ENCODE measurements at regions not wholly inside any gene's neighbourhood (a gene's known extent, or its start where the extent isn't known, plus 50 kb on each side); places are given as distances from the start of the nearest gene placed in this dataset.

DNA sequence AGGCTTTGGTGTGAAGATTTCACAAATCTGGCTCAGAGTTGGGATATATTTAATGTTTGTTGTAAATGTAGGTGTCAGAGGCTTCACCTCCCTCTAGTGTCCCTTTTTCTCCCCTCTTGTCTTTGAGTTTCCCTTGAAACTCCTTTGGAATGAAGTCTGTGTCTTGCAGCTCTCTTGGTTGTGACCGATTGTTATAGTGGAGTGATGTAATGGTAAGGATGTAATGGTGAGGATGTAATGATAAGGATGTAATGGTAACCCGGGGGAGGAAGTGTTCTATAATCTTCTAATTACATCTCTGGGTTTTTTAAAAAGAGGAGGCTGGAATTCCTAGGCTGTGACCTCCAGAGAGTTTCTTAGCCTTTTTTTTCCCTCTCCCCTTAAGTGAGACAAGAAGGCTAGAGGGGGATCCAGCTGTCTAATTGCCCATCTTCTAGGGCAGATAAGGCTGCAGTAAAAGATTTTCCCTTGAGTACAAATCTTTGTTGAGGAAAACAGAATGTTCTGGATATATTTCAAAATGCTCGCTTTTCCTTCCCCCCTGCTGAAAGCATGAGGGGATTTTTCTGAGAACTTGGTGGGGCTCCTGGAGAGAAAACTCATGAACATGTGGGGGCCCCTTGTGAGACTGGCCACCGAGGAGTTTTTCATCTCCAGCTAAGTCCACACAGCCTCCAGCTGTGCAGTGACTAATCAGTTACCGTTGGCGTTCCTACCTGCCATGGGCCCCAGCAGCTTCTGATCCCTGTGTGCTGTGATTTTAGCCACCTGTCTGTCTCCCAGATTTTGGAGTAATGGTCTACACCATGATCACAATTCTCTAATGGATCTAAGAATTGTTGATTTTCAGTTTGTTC lies 156.7 kb upstream of the PMEPA1 start:
- Mint-ChIP-seq H3K4me3 (no peak overlapping the region), H3K9me3 (no peaks in the 10 kb centered on the region), H3K36me3 (no peaks in the 10 kb centered on the region), H3K27me3 (peaks cover 17 to 47% of the 10 kb centered on the region in 2 donors), H3K27ac (no peak overlapping the region), H3K4me1 (peaks cover 11 to 18% (median 14%) of the 10 kb centered on the region in 3 donors)
- CTCF ChIA-PET, result no interaction called here
- no peak for DNase-seq
- H3K4me3 ChIP-seq (ENCODE audit: low read length), result no peak overlapping the region
- no peaks in the 10 kb centered on the region for H3K9me3 ChIP-seq (ENCODE audit: low read length)
- H3K27me3 ChIP-seq (ENCODE audit: insufficient read depth, low read length, poor library complexity, severe bottlenecking), result peaks cover 11% of the 10 kb centered on the region
- no peaks in the 10 kb centered on the region for H3K36me3 ChIP-seq (ENCODE audit: insufficient read depth, low read length)
- no peak overlapping the region for H3K27ac ChIP-seq (ENCODE audit: low read depth, low read length)
- POLR2A ChIA-PET, result no interaction called here
- peaks cover 12% of the 10 kb centered on the region for H3K4me1 ChIP-seq (ENCODE audit: insufficient read depth, low read length)

GRCh38 chr20:57865266-57865665 lies 155.5 kb upstream of the PMEPA1 start:
- POLR2A ChIA-PET, result no interaction called here

DNA sequence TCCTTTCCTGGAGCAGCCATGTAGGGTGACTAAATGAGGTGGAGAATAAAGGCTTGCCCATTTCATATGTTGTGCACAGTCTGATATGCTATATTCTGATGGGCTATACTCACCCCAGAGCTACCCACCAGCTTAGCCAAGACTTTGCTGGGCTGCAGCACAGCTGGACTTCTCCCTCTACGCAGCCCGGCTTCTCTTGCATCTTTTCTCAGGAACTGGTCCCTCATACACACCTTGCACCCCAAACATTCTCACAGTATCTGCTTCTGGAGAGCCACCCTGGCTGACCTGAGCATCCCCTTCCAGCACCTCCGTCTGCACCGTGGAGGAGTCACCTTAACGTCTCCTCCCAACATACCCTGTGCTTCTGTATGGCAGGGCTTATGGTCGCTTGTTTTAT lies 150.8 kb upstream of the PMEPA1 start:
- H3K27ac ChIP-seq (ENCODE audit: low read depth, low read length), result no peak overlapping the region
- Mint-ChIP-seq H3K4me3 (no peak overlapping the region), H3K9me3 (peaks cover 0 to 2% (median 0%) of the 10 kb centered on the region in 5 donors), H3K36me3 (no peaks in the 10 kb centered on the region), H3K27ac (no peak overlapping the region), H3K27me3 (peaks cover 5% of the 10 kb centered on the region in 2 donors), H3K4me1 (peaks cover 23 to 35% (median 23%) of the 10 kb centered on the region in 3 donors)
- H3K36me3 ChIP-seq (ENCODE audit: insufficient read depth, low read length), result no peaks in the 10 kb centered on the region
- no peak overlapping the region for H3K4me3 ChIP-seq (ENCODE audit: low read length)
- H3K4me1 ChIP-seq (ENCODE audit: insufficient read depth, low read length), result peaks cover 30% of the 10 kb centered on the region
- H3K27me3 ChIP-seq (ENCODE audit: insufficient read depth, low read length, poor library complexity, severe bottlenecking), result no peaks in the 10 kb centered on the region
- no peak for DNase-seq
- POLR2A ChIA-PET, result no interaction called here
- H3K9me3 ChIP-seq (ENCODE audit: low read length), result no peaks in the 10 kb centered on the region
- CTCF ChIA-PET, result no interaction called here

More at GRCh38 chr20:57865266-57865665, 155.5 kb upstream of the PMEPA1 start:
- Histone ChIP-seq H3K9me3 (ENCODE audit: low read length) (no peaks in the 10 kb centered on the region), H3K27me3 (ENCODE audit: insufficient read depth, low read length, poor library complexity, severe bottlenecking) (peaks cover 6% of the 10 kb centered on the region), H3K36me3 (ENCODE audit: insufficient read depth, low read length) (no peaks in the 10 kb centered on the region), H3K4me3 (ENCODE audit: low read length) (no peak overlapping the region), H3K4me1 (ENCODE audit: insufficient read depth, low read length) (peaks cover 12% of the 10 kb centered on the region), H3K27ac (ENCODE audit: low read depth, low read length) (no peak overlapping the region)
- peaks cover 11 to 18% (median 14%) of the 10 kb centered on the region in 3 donors for H3K4me1 Mint-ChIP-seq
- H3K27ac Mint-ChIP-seq, result no peak overlapping the region
- H3K9me3 Mint-ChIP-seq, result no peaks in the 10 kb centered on the region
- peaks cover 16 to 41% of the 10 kb centered on the region in 2 donors for H3K27me3 Mint-ChIP-seq
- CTCF ChIA-PET, result no interaction called here
- H3K36me3 Mint-ChIP-seq, result no peaks in the 10 kb centered on the region
- peak overlapping the region in 2 of 7 donors; percentile 41 to 60 for H3K4me3 Mint-ChIP-seq
- no peak for DNase-seq

GRCh38 chr20:57857969-57858368 lies 148.2 kb upstream of the PMEPA1 start:
- Histone ChIP-seq H3K27me3 (ENCODE audit: insufficient read depth, low read length, poor library complexity, severe bottlenecking) (no peaks in the 10 kb centered on the region), H3K4me3 (ENCODE audit: low read length) (no peak overlapping the region), H3K9me3 (ENCODE audit: low read length) (no peaks in the 10 kb centered on the region), H3K4me1 (ENCODE audit: insufficient read depth, low read length) (peaks cover 24% of the 10 kb centered on the region), H3K36me3 (ENCODE audit: insufficient read depth, low read length) (no peaks in the 10 kb centered on the region), H3K27ac (ENCODE audit: low read depth, low read length) (no peak overlapping the region)
- no peaks in the 10 kb centered on the region for H3K36me3 Mint-ChIP-seq
- peaks cover 18 to 29% (median 20%) of the 10 kb centered on the region in 3 donors for H3K4me1 Mint-ChIP-seq
- peak overlapping the region in 1 of 7 donors; percentile 41 for H3K4me3 Mint-ChIP-seq
- CTCF ChIA-PET, result no interaction called here
- peaks cover 0 to 1% of the 10 kb centered on the region in 2 donors for H3K27me3 Mint-ChIP-seq
- DNase-seq, result no peak
- H3K27ac Mint-ChIP-seq, result peak overlapping the region in 4 of 8 donors; percentile 1 to 90 (median 53)
- H3K9me3 Mint-ChIP-seq, result peaks cover 0 to 2% (median 0%) of the 10 kb centered on the region in 5 donors
- POLR2A ChIA-PET, result no interaction called here

GRCh38 chr20:57857118-57857517 lies 147.3 kb upstream of the PMEPA1 start:
- Mint-ChIP-seq H3K36me3 (no peaks in the 10 kb centered on the region), H3K27me3 (peaks cover 0 to 1% of the 10 kb centered on the region in 2 donors), H3K4me1 (peaks cover 18 to 29% (median 20%) of the 10 kb centered on the region in 3 donors), H3K27ac (peak overlapping the region; percentile 3 to 95 (median 66)), H3K4me3 (peak overlapping the region in 5 of 7 donors; percentile 8 to 64 (median 49)), H3K9me3 (peaks cover 0 to 2% (median 0%) of the 10 kb centered on the region in 5 donors)
- no peak overlapping the region for H3K4me3 ChIP-seq (ENCODE audit: low read length)
- no peaks in the 10 kb centered on the region for H3K9me3 ChIP-seq (ENCODE audit: low read length)
- no peak for DNase-seq
- H3K27me3 ChIP-seq (ENCODE audit: insufficient read depth, low read length, poor library complexity, severe bottlenecking), result no peaks in the 10 kb centered on the region
- H3K4me1 ChIP-seq (ENCODE audit: insufficient read depth, low read length), result peaks cover 24% of the 10 kb centered on the region
- POLR2A ChIA-PET, result no interaction called here
- CTCF ChIA-PET, result interaction anchor here (0.7 to 1.3 kb wide), 2 partner anchors 13 to 203 kb away, joined by 3 to 4 read pairs; no protein-coding TSS in a partner anchor
- no peaks in the 10 kb centered on the region for H3K36me3 ChIP-seq (ENCODE audit: insufficient read depth, low read length)
- no peak overlapping the region for H3K27ac ChIP-seq (ENCODE audit: low read depth, low read length)

GRCh38 chr20:57856658-57857057 lies 146.8 kb upstream of the PMEPA1 start:
- H3K9me3 ChIP-seq (ENCODE audit: low read length), result no peaks in the 10 kb centered on the region
- H3K27ac ChIP-seq (ENCODE audit: low read depth, low read length), result no peak overlapping the region
- no peak overlapping the region for H3K4me3 ChIP-seq (ENCODE audit: low read length)
- peaks cover 0 to 2% (median 0%) of the 10 kb centered on the region in 5 donors for H3K9me3 Mint-ChIP-seq
- DNase-seq, result peak in 3 of 5 donors; percentile 14 to 64 (median 58)
- H3K4me3 Mint-ChIP-seq, result peak overlapping the region in 3 of 7 donors; percentile 14 to 49 (median 30)
- H3K4me1 ChIP-seq (ENCODE audit: insufficient read depth, low read length), result peaks cover 24% of the 10 kb centered on the region
- ChIA-PET POLR2A (no interaction called here), CTCF (interaction anchor here (0.6 to 1.3 kb wide), 3 partner anchors 13 to 762 kb away, joined by 3 to 4 read pairs (median 3); no protein-coding TSS in a partner anchor)
- H3K27me3 ChIP-seq (ENCODE audit: insufficient read depth, low read length, poor library complexity, severe bottlenecking), result no peaks in the 10 kb centered on the region
- peaks cover 0 to 1% of the 10 kb centered on the region in 2 donors for H3K27me3 Mint-ChIP-seq
- no peaks in the 10 kb centered on the region for H3K36me3 ChIP-seq (ENCODE audit: insufficient read depth, low read length)
- H3K4me1 Mint-ChIP-seq, result peaks cover 18 to 29% (median 20%) of the 10 kb centered on the region in 3 donors
- no peaks in the 10 kb centered on the region for H3K36me3 Mint-ChIP-seq
- peak overlapping the region in 6 of 8 donors; percentile 3 to 95 (median 40) for H3K27ac Mint-ChIP-seq

- H3K9me3 ChIP-seq (ENCODE audit: low read length), result no peaks in the 10 kb centered on the region
- H3K4me1 Mint-ChIP-seq, result peaks cover 4 to 13% (median 8%) of the 10 kb centered on the region in 3 donors
These were observed 142.0 kb upstream of the PMEPA1 start for GRCh38 chr20:57851796-57852195.

DNA sequence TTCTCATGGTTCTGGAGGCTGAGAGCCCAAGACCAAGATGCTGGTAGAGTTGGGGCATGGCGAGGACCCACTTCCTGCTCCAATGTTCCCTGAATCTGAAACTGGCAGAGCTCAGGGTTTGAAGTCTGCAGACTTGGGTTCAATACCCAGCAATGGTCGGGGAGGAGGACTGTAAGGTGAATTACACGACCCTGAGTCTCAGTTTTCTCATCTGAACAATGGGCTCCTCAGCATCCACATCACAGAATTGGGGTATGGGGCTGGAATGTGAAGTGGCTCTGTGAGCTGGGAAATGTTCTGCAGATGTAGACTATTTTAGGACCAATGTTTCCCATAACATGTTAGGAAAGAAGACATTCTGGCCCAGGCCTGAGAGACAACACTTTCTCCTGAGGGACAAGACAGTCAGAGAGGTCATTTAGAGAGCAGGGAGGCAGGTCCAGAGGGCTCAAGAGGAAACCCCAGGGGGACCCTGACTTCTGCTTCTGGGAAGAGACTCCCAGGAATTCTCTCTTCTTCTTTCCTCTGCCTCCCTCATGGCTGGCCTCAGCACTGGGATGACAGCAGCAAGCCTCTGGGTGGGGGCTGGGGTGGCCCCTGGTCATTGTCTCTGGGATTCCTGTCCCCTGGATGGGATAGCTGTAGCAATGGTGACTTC lies 141.3 kb upstream of the PMEPA1 start:
- H3K27me3 Mint-ChIP-seq, result peaks cover 4 to 12% of the 10 kb centered on the region in 2 donors
- POLR2A ChIA-PET, result no interaction called here
- no peak for DNase-seq

More at GRCh38 chr20:57851796-57852195, 142.0 kb upstream of the PMEPA1 start:
- H3K27ac ChIP-seq (ENCODE audit: low read depth, low read length), result no peak overlapping the region
- Mint-ChIP-seq H3K27ac (peak overlapping the region in 1 of 8 donors; percentile 10), H3K9me3 (peaks cover 0 to 3% (median 0%) of the 10 kb centered on the region in 5 donors), H3K4me3 (no peak overlapping the region), H3K27me3 (peaks cover 4 to 12% of the 10 kb centered on the region in 2 donors), H3K36me3 (peaks cover 0 to 4% (median 0%) of the 10 kb centered on the region in 3 donors)
- no peaks in the 10 kb centered on the region for H3K27me3 ChIP-seq (ENCODE audit: insufficient read depth, low read length, poor library complexity, severe bottlenecking)
- no peak for DNase-seq
- peaks cover 9% of the 10 kb centered on the region for H3K4me1 ChIP-seq (ENCODE audit: insufficient read depth, low read length)
- H3K36me3 ChIP-seq (ENCODE audit: insufficient read depth, low read length), result no peaks in the 10 kb centered on the region
- ChIA-PET POLR2A (no interaction called here), CTCF (no interaction called here)
- H3K4me3 ChIP-seq (ENCODE audit: low read length), result no peak overlapping the region

More for the DNA sequence above, 141.3 kb upstream of the PMEPA1 start:
- Mint-ChIP-seq H3K9me3 (peaks cover 0 to 3% (median 0%) of the 10 kb centered on the region in 5 donors), H3K4me1 (peaks cover 0 to 8% (median 1%) of the 10 kb centered on the region in 3 donors), H3K4me3 (no peak overlapping the region), H3K36me3 (peaks cover 0 to 4% (median 0%) of the 10 kb centered on the region in 3 donors), H3K27ac (no peak overlapping the region)
- Histone ChIP-seq H3K9me3 (ENCODE audit: low read length) (no peaks in the 10 kb centered on the region), H3K27me3 (ENCODE audit: insufficient read depth, low read length, poor library complexity, severe bottlenecking) (no peaks in the 10 kb centered on the region), H3K36me3 (ENCODE audit: insufficient read depth, low read length) (no peaks in the 10 kb centered on the region), H3K27ac (ENCODE audit: low read depth, low read length) (no peak overlapping the region), H3K4me1 (ENCODE audit: insufficient read depth, low read length) (peaks cover 4% of the 10 kb centered on the region), H3K4me3 (ENCODE audit: low read length) (no peak overlapping the region)
- CTCF ChIA-PET, result no interaction called here
